ENCODE measurements at regions not wholly inside any gene's neighbourhood (a gene's known extent, or its start where the extent isn't known, plus 50 kb on each side); places are given as distances from the start of the nearest gene placed in this dataset.

DNA sequence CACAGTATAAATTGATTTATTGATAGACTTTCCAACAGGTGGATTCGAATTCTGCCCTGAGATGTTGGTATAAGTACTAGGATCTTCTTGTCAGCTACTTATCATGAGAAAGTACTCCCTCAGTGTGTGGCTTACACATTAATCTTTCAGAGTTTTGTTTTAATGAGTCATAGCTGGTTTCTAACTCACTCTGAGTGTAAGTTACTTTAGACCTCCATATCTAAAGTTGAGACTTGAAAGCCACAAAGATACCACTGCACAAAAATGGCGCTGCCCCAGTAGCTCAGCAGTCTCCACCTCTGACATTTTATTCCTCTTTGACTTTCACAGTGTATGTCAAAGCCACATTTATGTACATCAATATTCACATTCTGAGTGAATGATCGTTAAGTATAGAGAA lies 318.5 kb downstream of the ARAP2 start:
- no peak for TF ChIP-seq EZH2 (IDR thresholded peaks at IDR 0.05; ENCODE audit: borderline replicate concordance, low read length)
- TF ChIP-seq, protein P1, sequence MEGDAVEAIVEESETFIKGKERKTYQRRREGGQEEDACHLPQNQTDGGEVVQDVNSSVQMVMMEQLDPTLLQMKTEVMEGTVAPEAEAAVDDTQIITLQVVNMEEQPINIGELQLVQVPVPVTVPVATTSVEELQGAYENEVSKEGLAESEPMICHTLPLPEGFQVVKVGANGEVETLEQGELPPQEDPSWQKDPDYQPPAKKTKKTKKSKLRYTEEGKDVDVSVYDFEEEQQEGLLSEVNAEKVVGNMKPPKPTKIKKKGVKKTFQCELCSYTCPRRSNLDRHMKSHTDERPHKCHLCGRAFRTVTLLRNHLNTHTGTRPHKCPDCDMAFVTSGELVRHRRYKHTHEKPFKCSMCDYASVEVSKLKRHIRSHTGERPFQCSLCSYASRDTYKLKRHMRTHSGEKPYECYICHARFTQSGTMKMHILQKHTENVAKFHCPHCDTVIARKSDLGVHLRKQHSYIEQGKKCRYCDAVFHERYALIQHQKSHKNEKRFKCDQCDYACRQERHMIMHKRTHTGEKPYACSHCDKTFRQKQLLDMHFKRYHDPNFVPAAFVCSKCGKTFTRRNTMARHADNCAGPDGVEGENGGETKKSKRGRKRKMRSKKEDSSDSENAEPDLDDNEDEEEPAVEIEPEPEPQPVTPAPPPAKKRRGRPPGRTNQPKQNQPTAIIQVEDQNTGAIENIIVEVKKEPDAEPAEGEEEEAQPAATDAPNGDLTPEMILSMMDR (IDR thresholded peaks at IDR 0.05; ENCODE audit: low read length), result no peak

Measured in OCI-LY1 (cell line).